HG02938 (cell line): ENCODE measurements at regions not wholly inside any gene's neighbourhood (a gene's known extent, or its start where the extent isn't known, plus 50 kb on each side); places are given as distances from the start of the nearest gene placed in this dataset.

ENCODE experiments used
- ATAC-seq: cut with Tn5 transposase; IDR thresholded peaks from one replicate; pipeline ENCODE4 v1.9.1; 2021; ENCODE audit warnings: mild to moderate bottlenecking, moderate library complexity; ENCODE audit not compliant: unreplicated experiment

DNA sequence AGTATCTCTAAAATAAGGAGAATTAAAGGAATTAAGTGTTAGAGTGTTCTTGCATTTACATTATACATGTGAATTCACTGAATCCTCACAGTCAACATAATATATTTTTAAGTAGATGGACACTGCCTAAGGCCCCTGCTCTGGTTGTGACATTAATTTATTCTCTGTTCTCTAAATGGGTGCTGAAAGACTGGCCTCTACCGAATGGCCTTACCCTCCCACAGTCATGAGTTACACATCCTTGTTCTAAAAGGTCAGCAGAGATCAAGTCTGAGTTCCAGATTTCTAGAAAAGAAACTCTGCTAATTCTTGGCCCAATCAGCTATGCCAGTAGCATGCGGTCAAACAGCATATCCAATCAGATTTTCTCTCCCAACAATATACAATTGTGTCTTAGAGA lies 193.2 kb downstream of the TM2D1 start:
- no peak for ATAC-seq

DNA sequence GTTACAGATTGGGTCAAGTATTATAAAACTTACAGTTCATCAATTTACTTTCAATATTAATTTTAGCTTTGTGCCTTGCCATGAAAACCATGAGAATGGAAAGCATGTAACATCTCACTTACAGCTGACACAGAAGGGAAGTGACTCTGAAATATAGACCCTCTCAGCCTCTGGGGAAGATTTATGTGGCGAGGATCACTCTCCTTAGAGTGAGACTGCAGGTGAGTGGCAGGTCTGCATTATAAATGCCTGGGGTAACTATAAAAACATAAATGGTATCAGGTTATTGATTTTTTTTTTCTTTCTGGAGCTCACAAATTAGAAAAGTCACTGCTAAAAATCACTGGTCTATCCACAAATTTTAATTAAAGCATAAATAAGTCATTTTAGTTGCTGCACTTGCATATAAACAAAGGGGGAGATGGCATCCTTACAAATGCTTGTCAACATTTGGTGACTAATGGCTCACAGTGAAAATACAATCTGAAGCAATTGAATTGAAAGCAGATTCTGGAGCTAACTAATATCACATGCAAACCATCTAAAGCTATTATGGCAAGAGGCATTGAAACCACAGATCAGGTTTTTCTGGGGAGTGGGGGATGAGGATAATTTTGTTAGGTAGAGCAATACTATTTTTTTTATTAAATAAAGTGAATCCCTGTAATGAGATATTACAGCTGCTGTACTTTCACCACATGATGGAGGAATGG lies 200.9 kb downstream of the TM2D1 start:
- no peak for ATAC-seq

DNA sequence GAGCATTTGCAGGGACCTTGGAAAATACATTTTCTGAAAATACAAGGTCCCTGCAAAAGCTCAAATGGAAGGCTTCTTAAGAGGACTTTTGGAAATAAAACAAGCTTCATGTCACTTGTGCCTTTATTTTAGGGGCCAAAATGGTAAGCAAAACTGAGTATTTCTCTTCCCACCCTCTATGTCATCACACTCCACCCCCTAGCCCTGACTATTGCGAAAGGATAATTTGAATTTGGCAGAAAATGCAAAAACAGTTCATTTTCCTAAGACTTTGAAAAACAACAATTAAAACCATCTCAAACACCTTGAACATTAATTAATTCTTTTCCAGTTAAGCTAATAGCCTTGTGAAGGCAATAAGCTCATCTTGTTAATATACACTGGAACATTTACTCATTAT lies 201.7 kb downstream of the TM2D1 start:
- no peak for ATAC-seq

DNA sequence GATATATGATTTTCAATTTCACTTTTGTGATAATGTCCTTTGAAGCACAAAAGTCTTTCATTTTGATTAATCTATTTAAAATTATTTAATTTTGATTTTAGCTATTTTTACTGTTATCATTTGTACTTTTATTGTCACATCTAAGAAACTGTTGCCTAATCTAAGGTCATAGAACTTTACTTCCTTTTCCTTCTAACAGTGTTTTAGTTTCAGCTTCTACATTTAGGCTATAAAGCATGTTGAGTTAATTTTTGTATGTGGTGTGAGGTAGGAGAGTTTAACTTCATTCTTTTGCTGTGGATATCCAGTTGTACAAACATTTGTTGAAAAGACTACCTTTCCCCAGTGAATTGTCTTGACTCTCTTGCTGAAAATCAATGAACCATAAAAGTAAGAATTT lies 204.5 kb downstream of the TM2D1 start:
- ATAC-seq, result no peak

DNA sequence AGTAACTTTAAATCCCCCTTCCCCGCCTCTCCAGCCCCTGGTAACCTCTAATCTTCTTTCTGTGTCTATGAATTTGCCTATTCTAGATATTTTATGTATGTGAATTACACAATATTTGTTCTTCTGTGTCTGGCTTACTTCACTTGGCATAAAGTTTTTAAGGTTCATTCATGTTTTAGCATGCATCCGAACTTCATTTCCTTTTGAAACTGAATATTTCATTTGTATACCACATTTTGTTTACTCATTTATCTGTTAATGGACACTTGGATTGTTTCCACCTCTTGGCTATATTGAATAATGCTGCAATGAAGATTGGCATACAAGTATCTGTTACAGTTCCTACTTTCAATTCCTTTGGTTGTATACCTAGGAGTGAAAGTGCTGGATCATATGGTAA lies 205.3 kb downstream of the TM2D1 start:
- no peak for ATAC-seq

DNA sequence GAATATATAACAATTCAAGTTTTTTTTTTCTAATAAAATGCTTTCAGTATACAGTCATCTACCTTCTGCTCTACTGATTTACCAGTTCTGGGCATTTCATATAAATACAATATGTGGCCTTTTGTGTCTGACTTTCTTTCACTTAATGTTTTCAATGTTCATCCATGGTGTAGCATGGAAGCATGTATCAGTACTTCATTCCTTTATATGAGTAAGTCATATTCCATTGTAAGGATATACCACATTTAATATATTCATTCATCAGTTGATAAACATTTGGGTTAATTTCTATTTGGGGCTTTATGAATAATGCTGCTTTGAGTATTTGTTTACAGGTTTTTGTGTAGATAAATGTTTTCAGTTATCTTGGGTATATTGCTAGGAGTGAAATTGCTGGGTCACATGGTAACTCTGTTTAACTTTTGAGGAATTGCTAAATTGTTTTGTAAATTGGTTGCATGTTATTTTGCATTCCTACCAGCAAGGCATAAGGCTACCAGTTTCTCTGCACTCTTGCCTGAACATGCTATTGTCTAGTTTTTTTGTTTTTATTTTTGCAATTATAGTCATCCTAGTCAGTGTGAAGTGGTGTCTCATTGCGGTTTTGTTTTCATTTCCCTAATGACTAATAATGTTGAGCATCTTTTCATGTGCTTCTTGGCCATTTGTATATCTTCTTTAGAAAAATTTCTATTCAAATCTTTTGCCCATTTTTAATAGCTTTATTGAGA lies 206.1 kb downstream of the TM2D1 start:
- peak; percentile 70 for ATAC-seq

DNA sequence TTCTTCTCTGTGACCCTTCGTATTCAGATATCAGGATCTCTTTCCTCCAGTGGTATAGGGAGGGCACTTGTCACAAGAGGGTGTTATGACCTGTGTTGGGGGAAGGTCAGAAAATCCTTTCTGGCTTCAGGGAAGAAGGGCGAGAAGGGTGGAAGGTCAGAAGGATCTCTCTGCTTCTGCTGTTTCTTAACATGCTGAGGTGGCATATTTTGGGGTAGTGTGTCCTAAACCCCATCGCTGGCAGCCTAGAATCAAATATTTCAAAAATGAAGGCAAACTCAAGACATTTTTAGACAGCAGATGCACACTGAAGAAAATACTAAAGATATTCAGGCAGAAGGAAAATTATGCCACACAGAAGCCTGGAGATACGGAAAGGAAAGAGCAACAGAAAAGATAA lies 207.6 kb downstream of the TM2D1 start:
- no peak for ATAC-seq

DNA sequence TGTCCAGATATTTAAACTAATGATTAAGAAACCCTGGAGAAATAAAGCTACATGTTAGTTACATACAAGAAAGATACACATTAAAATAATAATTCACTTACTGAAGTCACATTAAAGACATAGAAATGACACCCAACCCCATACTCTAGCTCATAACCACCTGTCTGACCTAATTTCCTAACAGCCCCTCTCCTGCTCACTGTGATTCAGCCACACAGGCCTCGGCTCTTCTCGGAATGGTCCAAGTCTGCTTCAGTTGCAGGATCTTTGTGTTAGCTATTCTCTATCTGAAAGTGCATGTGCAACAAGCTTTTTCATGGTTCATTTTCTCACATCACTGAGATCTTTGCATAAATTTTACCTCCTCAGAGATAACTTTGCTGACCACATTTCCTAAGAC lies 209.8 kb downstream of the TM2D1 start:
- ATAC-seq, result no peak
